Spleen (tissue), 11 donors: ENCODE measurements at regions not wholly inside any gene's neighbourhood (a gene's known extent, or its start where the extent isn't known, plus 50 kb on each side); places are given as distances from the start of the nearest gene placed in this dataset.

ENCODE experiments used
- DNase-seq: peaks from one replicate; pipeline ENCODE4 v3.0.0-alpha.2; 2020
- H3K27ac ChIP-seq, 8 donors: fragments of 200-600 bp; sonication (generic) in 7 of 8; 1 replicate in 4 of 8; 2 replicates in 4 of 8; pipeline versions ENCODE4 v1.5.0 to v1.8.0; 2016 to 2021; ENCODE audit warnings: inconsistent platforms in 4 of 8, mild to moderate bottlenecking in 4 of 8, moderate library complexity in 1 of 8
- H3K27me3 ChIP-seq, 7 donors: fragments of 200-600 bp; sonication (generic) in 6 of 7; replicated peaks in 1 of 7; 1 replicate in 4 of 7; 2 replicates in 3 of 7; pipeline versions ENCODE4 v1.5.0 to v1.8.0; 2016 to 2021; ENCODE audit warnings: inconsistent platforms in 3 of 7, mild to moderate bottlenecking in 1 of 7
- H3K36me3 ChIP-seq, 6 donors: fragments of 200-600 bp; sonication (generic) in 5 of 6; 1 replicate in 4 of 6; 2 replicates in 2 of 6; pipeline versions ENCODE4 v1.5.0 to v1.8.0; 2016 to 2021; ENCODE audit warnings: inconsistent platforms in 2 of 6
- H3K4me1 ChIP-seq, 6 donors: fragments of 200-600 bp; sonication (generic) in 5 of 6; 1 replicate in 3 of 6; 2 replicates in 3 of 6; pipeline versions ENCODE4 v1.5.0 to v1.8.0; 2016 to 2021; ENCODE audit warnings: inconsistent platforms in 3 of 6
- H3K4me3 ChIP-seq, 8 donors: fragments of 200-600 bp; sonication (generic) in 7 of 8; 1 replicate in 4 of 8; 2 replicates in 4 of 8; pipeline versions ENCODE4 v1.5.0 to v1.8.0; 2016 to 2021; ENCODE audit warnings: inconsistent platforms in 4 of 8, mild to moderate bottlenecking in 4 of 8, moderate library complexity in 2 of 8
- H3K9me3 ChIP-seq, 8 donors: fragments of 200-600 bp; sonication (generic) in 7 of 8; 1 replicate in 4 of 8; 2 replicates in 4 of 8; pipeline versions ENCODE4 v1.5.0 to v1.8.0; 2016 to 2021; ENCODE audit warnings: inconsistent platforms in 4 of 8
- CTCF ChIP-seq, 11 experiments: fragments of 200-600 bp in 7 of 11; fragments of 450-650 bp in 4 of 11; sonication (generic) in 4 of 11; IDR thresholded peaks in 8 of 11; conservative IDR thresholded peaks in 3 of 11; 1 replicate in 7 of 11; 2 replicates in 4 of 11; pipeline versions ENCODE4 v1.4.0 to v1.8.0; 2016 to 2021; ENCODE audit warnings: antibody characterized with exemption in 11 of 11, inconsistent platforms in 4 of 11, mild to moderate bottlenecking in 1 of 11
- POLR2A ChIP-seq, 3 donors: fragments of 450-650 bp; IDR thresholded peaks; one replicate each; pipeline ENCODE4 v1.5.1; 2017; ENCODE audit warnings: antibody characterized with exemption in 3 of 3, mild to moderate bottlenecking in 1 of 3
- POLR2AphosphoS5 ChIP-seq, 3 donors: sonication (generic); formaldehyde crosslinking; IDR thresholded peaks; one replicate each; pipeline ENCODE4 v1.5.1; 2017; ENCODE audit warnings: antibody characterized with exemption in 3 of 3
- WGBS, 5 donors: extraction: QIAGEN DNeasy Blood & Tissue Kit in 3 of 5; methylation state at CpG; one replicate each; pipeline versions ENCODE4 v1.1.5 to v1.1.7; 2013 to 2018; 5-methylcytosine and 5-hydroxymethylcytosine counted together
- intact Hi-C: fragments of 100-400 bp; cut with DNase I; formaldehyde crosslinking; loops from one replicate; pipeline ENCODE4 v1.15.0; 2023; ENCODE audit warnings: low total_unique reads
- donor health status: healthy with polysubstance abuse.
- donor health status: DM: no; HTN: no; CAD: no; lungs with moderate emphysema.
- donor health status: DM: no; HTN: no; CAD: no.
- donor health status: Bipolar disorder and iron deficiency.
- donor health status: healthy.
- donor health status: DM: no; HTN: no; CAD: no.
- donor health status: DM: yes; HTN: yes; CAD: no.

- Histone ChIP-seq H3K27ac (no peak overlapping the region), H3K36me3 (no peaks in the 10 kb centered on the region), H3K9me3 (no peaks in the 10 kb centered on the region), H3K4me1 (peaks cover 0 to 6% (median 0%) of the 10 kb centered on the region in 6 donors), H3K4me3 (no peak overlapping the region), H3K27me3 (no peaks in the 10 kb centered on the region)
- TF ChIP-seq POLR2A (IDR thresholded peaks at IDR 0.05) (no peak), POLR2AphosphoS5 (IDR thresholded peaks at IDR 0.05) (no peak), CTCF (IDR thresholded peaks at IDR 0.05 in 8 of 11, conservative IDR thresholded peaks at IDR 0.05 in 3 of 11) (no peak)
- no peak for DNase-seq
- intact Hi-C loops: loop anchor here (10.0 kb wide), 1 partner anchor 64 kb away; no protein-coding TSS in a partner anchor
- WGBS, 5 donors: 68 to 82% (median 72%) methylated on average over 5 of the region's 5 CpGs
These were observed 228.2 kb downstream of the TLE1 start for GRCh38 chr9:81461196-81461595.

GRCh38 chr9:81460693-81461092 lies 228.7 kb downstream of the TLE1 start:
- 68 to 72% (median 70%) methylated on average over 1 of the region's 1 CpG for WGBS, 5 donors
- TF ChIP-seq POLR2A (IDR thresholded peaks at IDR 0.05): no peak
- no peak for TF ChIP-seq POLR2AphosphoS5 (IDR thresholded peaks at IDR 0.05)
- no peak for TF ChIP-seq CTCF (IDR thresholded peaks at IDR 0.05 in 8 of 11, conservative IDR thresholded peaks at IDR 0.05 in 3 of 11)
- intact Hi-C loops: loop anchor here (10.0 kb wide), 1 partner anchor 64 kb away; no protein-coding TSS in a partner anchor
- Histone ChIP-seq H3K27ac (no peak overlapping the region), H3K4me1 (peaks cover 0 to 4% (median 0%) of the 10 kb centered on the region in 6 donors), H3K36me3 (no peaks in the 10 kb centered on the region), H3K9me3 (no peaks in the 10 kb centered on the region), H3K27me3 (no peaks in the 10 kb centered on the region), H3K4me3 (no peak overlapping the region)
- no peak for DNase-seq

GRCh38 chr9:81459591-81459990 lies 229.8 kb downstream of the TLE1 start:
- DNase-seq: no peak
- Histone ChIP-seq H3K9me3 (no peaks in the 10 kb centered on the region), H3K27ac (no peak overlapping the region), H3K36me3 (no peaks in the 10 kb centered on the region), H3K4me1 (no peaks in the 10 kb centered on the region), H3K27me3 (no peaks in the 10 kb centered on the region), H3K4me3 (no peak overlapping the region)
- intact Hi-C loops: no loop called here
- TF ChIP-seq POLR2A (IDR thresholded peaks at IDR 0.05) (no peak), CTCF (IDR thresholded peaks at IDR 0.05 in 8 of 11, conservative IDR thresholded peaks at IDR 0.05 in 3 of 11) (no peak), POLR2AphosphoS5 (IDR thresholded peaks at IDR 0.05) (no peak)

- Histone ChIP-seq H3K27ac (no peak overlapping the region), H3K4me3 (no peak overlapping the region), H3K36me3 (no peaks in the 10 kb centered on the region), H3K9me3 (no peaks in the 10 kb centered on the region), H3K27me3 (no peaks in the 10 kb centered on the region), H3K4me1 (no peaks in the 10 kb centered on the region)
- TF ChIP-seq POLR2A (IDR thresholded peaks at IDR 0.05) (no peak), POLR2AphosphoS5 (IDR thresholded peaks at IDR 0.05) (no peak), CTCF (IDR thresholded peaks at IDR 0.05 in 8 of 11, conservative IDR thresholded peaks at IDR 0.05 in 3 of 11) (no peak)
- DNase-seq: no peak
- intact Hi-C loops: no loop called here
- 73 to 92% (median 78%) methylated on average over 2 of the region's 2 CpGs for WGBS, 5 donors
These were observed 232.8 kb downstream of the TLE1 start for GRCh38 chr9:81456431-81457006.
